ENCODE measurements at regions not wholly inside any gene's neighbourhood (a gene's known extent, or its start where the extent isn't known, plus 50 kb on each side); places are given as distances from the start of the nearest gene placed in this dataset.

GRCh38 chr7:81402227-81402626 is 367.6 kb downstream of the HGF start:
- TF ChIP-seq ZNF423 (tag by site-specific recombination; IDR thresholded peaks at IDR 0.05): no peak
- TF ChIP-seq, protein P1, sequence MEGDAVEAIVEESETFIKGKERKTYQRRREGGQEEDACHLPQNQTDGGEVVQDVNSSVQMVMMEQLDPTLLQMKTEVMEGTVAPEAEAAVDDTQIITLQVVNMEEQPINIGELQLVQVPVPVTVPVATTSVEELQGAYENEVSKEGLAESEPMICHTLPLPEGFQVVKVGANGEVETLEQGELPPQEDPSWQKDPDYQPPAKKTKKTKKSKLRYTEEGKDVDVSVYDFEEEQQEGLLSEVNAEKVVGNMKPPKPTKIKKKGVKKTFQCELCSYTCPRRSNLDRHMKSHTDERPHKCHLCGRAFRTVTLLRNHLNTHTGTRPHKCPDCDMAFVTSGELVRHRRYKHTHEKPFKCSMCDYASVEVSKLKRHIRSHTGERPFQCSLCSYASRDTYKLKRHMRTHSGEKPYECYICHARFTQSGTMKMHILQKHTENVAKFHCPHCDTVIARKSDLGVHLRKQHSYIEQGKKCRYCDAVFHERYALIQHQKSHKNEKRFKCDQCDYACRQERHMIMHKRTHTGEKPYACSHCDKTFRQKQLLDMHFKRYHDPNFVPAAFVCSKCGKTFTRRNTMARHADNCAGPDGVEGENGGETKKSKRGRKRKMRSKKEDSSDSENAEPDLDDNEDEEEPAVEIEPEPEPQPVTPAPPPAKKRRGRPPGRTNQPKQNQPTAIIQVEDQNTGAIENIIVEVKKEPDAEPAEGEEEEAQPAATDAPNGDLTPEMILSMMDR (tag by site-specific recombination; IDR thresholded peaks at IDR 0.05): no peak
- no peak for TF ChIP-seq ZFP37 (tag by site-specific recombination; IDR thresholded peaks at IDR 0.05)
- no peak for TF ChIP-seq ZNF174 (tag by site-specific recombination; IDR thresholded peaks at IDR 0.05)
- no peak for TF ChIP-seq ZNF121 (tag by site-specific recombination; IDR thresholded peaks at IDR 0.05)
